WTC11 (cell line): ENCODE measurements at regions not wholly inside any gene's neighbourhood (a gene's known extent, or its start where the extent isn't known, plus 50 kb on each side); places are given as distances from the start of the nearest gene placed in this dataset.

Experiments
- GABPB1 ChIP-seq: sonication (generic); formaldehyde crosslinking; IDR thresholded peaks from 2 replicates; pipeline ENCODE4 v1.8.1; 2023; ENCODE audit warnings: mild to moderate bottlenecking, missing genetic modification reagents
- KAT7 ChIP-seq: sonication (generic); formaldehyde crosslinking; IDR thresholded peaks from 2 replicates; pipeline ENCODE4 v1.8.1; 2023; ENCODE audit warnings: missing genetic modification reagents, mild to moderate bottlenecking, borderline replicate concordance

GRCh38 chr10:83397806-83398205 is 741.5 kb upstream of the GHITM start:
- TF ChIP-seq GABPB1 (CRISPR knock-in tag) (no peak), KAT7 (no peak)
